Stomach (tissue), 8 donors: ENCODE measurements at regions not wholly inside any gene's neighbourhood (a gene's known extent, or its start where the extent isn't known, plus 50 kb on each side); places are given as distances from the start of the nearest gene placed in this dataset.
A peak's percentile ranks its signal among the peaks of the same experiment; 100 is the strongest.
"Not testable (repeated sequence)": the region's sequence is repeated elsewhere in the genome, so short reads cannot be mapped to it uniquely, and the experiment has no call there.

Source experiments
- DNase-seq, 2 donors: peaks; one replicate each; pipeline versions ENCODE4 v3.0.0 to v3.0.0-alpha.2; 2013 to 2019
- H3K27ac ChIP-seq, 5 donors: fragments of 200-600 bp in 4 of 5; sonication (generic) in 4 of 5; one replicate each; pipeline ENCODE4 v1.5.1; 2013 to 2019; ENCODE audit warnings: mild to moderate bottlenecking in 1 of 5, moderate library complexity in 1 of 5
- H3K27me3 ChIP-seq, 3 donors: fragments of 200-600 bp; sonication (generic); one replicate each; pipeline ENCODE4 v1.5.1; 2017 to 2019; ENCODE audit warnings: mixed run types in 1 of 3
- H3K36me3 ChIP-seq, 4 donors: fragments of 200-600 bp; sonication (generic); 1 replicate in 3 of 4; 2 replicates in 1 of 4; pipeline ENCODE4 v1.5.1; 2016 to 2019
- H3K4me1 ChIP-seq, 4 donors: fragments of 200-600 bp; sonication (generic); one replicate each; pipeline ENCODE4 v1.5.1; 2016 to 2019
- H3K4me3 ChIP-seq, 4 donors: fragments of 200-600 bp; sonication (generic) in 3 of 4; one replicate each; pipeline ENCODE4 v1.5.1; 2016 to 2019; ENCODE audit warnings: mild to moderate bottlenecking in 1 of 4
- H3K9me3 ChIP-seq, 4 donors: fragments of 200-600 bp; sonication (generic); one replicate each; pipeline ENCODE4 v1.5.1; 2016 to 2019
- CTCF ChIP-seq, 7 experiments: fragments of 450-650 bp in 4 of 7; fragments of 200-600 bp in 3 of 7; sonication (generic) in 3 of 7; IDR thresholded peaks; one replicate each; pipeline ENCODE4 v1.5.1; 2016 to 2019; ENCODE audit warnings: antibody characterized with exemption in 7 of 7, control low read depth in 2 of 7, mild to moderate bottlenecking in 1 of 7
- EP300 ChIP-seq: sonication (generic); formaldehyde crosslinking; IDR thresholded peaks from one replicate; pipeline ENCODE4 v1.6.1; 2017; ENCODE audit warnings: antibody characterized with exemption
- POLR2A ChIP-seq, 4 donors: fragments of 450-650 bp; IDR thresholded peaks; one replicate each; pipeline ENCODE4 v1.6.1; 2016; ENCODE audit warnings: antibody characterized with exemption in 4 of 4, control low read depth in 2 of 4, mild to moderate bottlenecking in 1 of 4, moderate library complexity in 1 of 4
- POLR2AphosphoS5 ChIP-seq, 3 donors: sonication (generic); formaldehyde crosslinking; IDR thresholded peaks; one replicate each; pipeline ENCODE4 v1.6.1; 2016; ENCODE audit warnings: antibody characterized with exemption in 3 of 3
- WGBS, 5 donors: extraction: QIAGEN DNeasy Blood & Tissue Kit in 3 of 5; methylation state at CpG; one replicate each; pipeline versions ENCODE4 v1.1.5 to v1.1.7; 2013 to 2018; 5-methylcytosine and 5-hydroxymethylcytosine counted together
- intact Hi-C: fragments of 100-400 bp; cut with DNase I; formaldehyde crosslinking; loops from one replicate; pipeline ENCODE4 v1.15.1; 2023; ENCODE audit warnings: low total_unique reads
- donor health status: healthy with polysubstance abuse.
- donor health status: Bipolar disorder and iron deficiency.
- donor health status: healthy.

- WGBS, 5 donors = 68 to 84% (median 75%) methylated on average over 4 of the region's 4 CpGs
- TF ChIP-seq CTCF (IDR thresholded peaks at IDR 0.05) = no peak
- no peak for TF ChIP-seq POLR2AphosphoS5 (IDR thresholded peaks at IDR 0.05)
- TF ChIP-seq POLR2A (IDR thresholded peaks at IDR 0.05) = no peak
- no peak for TF ChIP-seq EP300
- H3K4me3 ChIP-seq = no peak overlapping the region
- H3K4me1 ChIP-seq = peaks cover 8 to 23% (median 16%) of the 10 kb centered on the region in 4 donors
- DNase-seq = no peak
- no peaks in the 10 kb centered on the region for H3K36me3 ChIP-seq
- no peaks in the 10 kb centered on the region for H3K9me3 ChIP-seq
- H3K27me3 ChIP-seq = peaks cover 0 to 3% (median 0%) of the 10 kb centered on the region in 3 donors
- no peak overlapping the region for H3K27ac ChIP-seq
- intact Hi-C loops = no loop called here
Measured at GRCh38 chr10:46104071-46104585, 58.1 kb upstream of the MSMB start.

- H3K27me3 ChIP-seq, DNase-seq, H3K27ac ChIP-seq, intact Hi-C loops, H3K36me3 ChIP-seq, H3K9me3 ChIP-seq: not testable (repeated sequence)
- Histone ChIP-seq H3K4me1 (peaks cover 8 to 23% (median 16%) of the 10 kb centered on the region in 4 donors), H3K4me3 (peak overlapping the region in 1 of 4 donors; percentile 56)
- 44 to 60% (median 52%) methylated on average over 7 to 9 of the region's 9 CpGs for WGBS, 5 donors
Measured at GRCh38 chr10:46105416-46105815, 59.3 kb upstream of the MSMB start.

GRCh38 chr10:46105856-46106409, 59.9 kb upstream of the MSMB start:
- H3K36me3 ChIP-seq, H3K9me3 ChIP-seq, intact Hi-C loops, H3K27me3 ChIP-seq, DNase-seq: not testable (repeated sequence)
- Histone ChIP-seq H3K27ac (peak overlapping the region in 2 of 5 donors; percentile 46 to 61), H3K4me1 (peaks cover 8 to 23% (median 16%) of the 10 kb centered on the region in 4 donors), H3K4me3 (peak overlapping the region; percentile 50 to 72 (median 58))
- 0 to 4% (median 2%) methylated on average over 7 to 32 of the region's 32 CpGs for WGBS, 5 donors

GRCh38 chr10:46106410-46107255, 60.6 kb upstream of the MSMB start:
- Histone ChIP-seq H3K36me3 (no peaks in the 10 kb centered on the region), H3K27ac (peak overlapping the region in 2 of 5 donors; percentile 46 to 61), H3K27me3 (peaks cover 0 to 3% (median 0%) of the 10 kb centered on the region in 3 donors), H3K4me3 (peak overlapping the region; percentile 50 to 72 (median 58)), H3K9me3 (no peaks in the 10 kb centered on the region), H3K4me1 (peaks cover 8 to 23% (median 16%) of the 10 kb centered on the region in 4 donors)
- peak; percentile 59 to 85 for DNase-seq
- TF ChIP-seq POLR2AphosphoS5 (IDR thresholded peaks at IDR 0.05) = no peak
- TF ChIP-seq CTCF (IDR thresholded peaks at IDR 0.05) = peak in 1 of 7 experiments; percentile 5
- intact Hi-C loops = no loop called here
- 3 to 8% (median 5%) methylated on average over 20 to 55 of the region's 55 CpGs for WGBS, 5 donors

- intact Hi-C loops, H3K27me3 ChIP-seq, H3K27ac ChIP-seq, H3K9me3 ChIP-seq, H3K4me3 ChIP-seq, DNase-seq, H3K36me3 ChIP-seq: not testable (repeated sequence)
- H3K4me1 ChIP-seq = peaks cover 8 to 23% (median 16%) of the 10 kb centered on the region in 4 donors
- 67 to 91% (median 75%) methylated on average over 4 to 5 of the region's 5 CpGs for WGBS, 5 donors
Measured at GRCh38 chr10:46108158-46108499, 62.1 kb upstream of the MSMB start.

GRCh38 chr10:46154271-46154670, 108.2 kb upstream of the MSMB start:
- WGBS, 5 donors = 100% methylated on average over 1 of the region's 1 CpG; no CpG with 5 or more reads in 3 of the 5 donors
- H3K9me3 ChIP-seq, H3K27ac ChIP-seq, H3K4me3 ChIP-seq, intact Hi-C loops, H3K27me3 ChIP-seq, H3K36me3 ChIP-seq, H3K4me1 ChIP-seq, DNase-seq: not testable (repeated sequence)

- H3K4me1 ChIP-seq, H3K36me3 ChIP-seq, H3K27me3 ChIP-seq, intact Hi-C loops, H3K27ac ChIP-seq, H3K9me3 ChIP-seq, DNase-seq, H3K4me3 ChIP-seq: not testable (repeated sequence)
- WGBS, 5 donors = 89 to 97% (median 93%) methylated on average over 2 of the region's 2 CpGs
Measured at GRCh38 chr10:46154683-46155082, 108.6 kb upstream of the MSMB start.

- H3K9me3 ChIP-seq, H3K4me1 ChIP-seq, DNase-seq, intact Hi-C loops, H3K36me3 ChIP-seq, H3K27ac ChIP-seq, H3K4me3 ChIP-seq, H3K27me3 ChIP-seq: not testable (repeated sequence)
Measured at GRCh38 chr10:46156866-46157265, 110.8 kb upstream of the MSMB start.
